ENCODE measurements at regions not wholly inside any gene's neighbourhood (a gene's known extent, or its start where the extent isn't known, plus 50 kb on each side); places are given as distances from the start of the nearest gene placed in this dataset.
"Not testable (repeated sequence)": the region's sequence is repeated elsewhere in the genome, so short reads cannot be mapped to it uniquely, and the experiment has no call there.

- Histone ChIP-seq H3F3A (ENCODE audit: insufficient read depth) (no peaks in the 10 kb centered on the region), H3K36me3 (ENCODE audit: low read depth) (no peaks in the 10 kb centered on the region), H3K79me2 (ENCODE audit: insufficient read depth) (no peaks in the 10 kb centered on the region), H3K4me3 (no peak overlapping the region), H3K27ac (no peak overlapping the region), H3K4me2 (ENCODE audit: unreplicated experiment) (no peak overlapping the region), H3K9ac (no peak overlapping the region), H3K4me1 (ENCODE audit: insufficient read depth) (no peaks in the 10 kb centered on the region), H3K9me2 (ENCODE audit: insufficient read depth) (no peaks in the 10 kb centered on the region), H2AFZ (peak overlapping the region; percentile 10; the same call in 1 of the 2 replicates), H3K9me3 (ENCODE audit: low read depth) (no peaks in the 10 kb centered on the region), H4K20me1 (ENCODE audit: insufficient read depth) (no peaks in the 10 kb centered on the region), H3K27me3 (replicated peaks; ENCODE audit: insufficient read depth) (no peaks in the 10 kb centered on the region)
- TF ChIP-seq EZH2 (IDR thresholded peaks at IDR 0.05; ENCODE audit: insufficient read depth, poor library complexity, severe bottlenecking) = no peak
- TF ChIP-seq EZH2phosphoT487 (IDR thresholded peaks at IDR 0.05; ENCODE audit: insufficient read depth, low read depth) = no peak
- WGBS, 2 experiments (ENCODE audit: low coverage in 1 of 2, low lambda C conversion rate in 2 of 2, missing lambda C conversion rate in 2 of 2) = 91 to 93% methylated on average over 4 of the region's 4 CpGs
- DNase-seq = peak; percentile 5
- in situ Hi-C loops (cut with MboI) = no loop called here
Observed at GRCh38 chr6:80594461-80594860, 488.0 kb downstream of the BCKDHB start.

GRCh38 chr6:80592436-80592835 is 486.0 kb downstream of the BCKDHB start:
- H3K9ac ChIP-seq = no peak overlapping the region
- WGBS, 2 experiments (ENCODE audit: low coverage in 1 of 2, low lambda C conversion rate in 2 of 2, missing lambda C conversion rate in 2 of 2) = 54 to 55% methylated on average over 2 of the region's 2 CpGs
- no peaks in the 10 kb centered on the region for H3F3A ChIP-seq (ENCODE audit: insufficient read depth)
- H3K27me3 ChIP-seq (replicated peaks; ENCODE audit: insufficient read depth) = no peaks in the 10 kb centered on the region
- no peaks in the 10 kb centered on the region for H3K36me3 ChIP-seq (ENCODE audit: low read depth)
- H3K9me3 ChIP-seq (ENCODE audit: low read depth) = no peaks in the 10 kb centered on the region
- no peaks in the 10 kb centered on the region for H3K79me2 ChIP-seq (ENCODE audit: insufficient read depth)
- H3K9me2 ChIP-seq (ENCODE audit: insufficient read depth) = no peaks in the 10 kb centered on the region
- H2AFZ ChIP-seq = no peak overlapping the region
- H3K27ac ChIP-seq = no peak overlapping the region
- no peaks in the 10 kb centered on the region for H3K4me1 ChIP-seq (ENCODE audit: insufficient read depth)
- H4K20me1 ChIP-seq (ENCODE audit: insufficient read depth) = no peaks in the 10 kb centered on the region
- TF ChIP-seq EZH2 (IDR thresholded peaks at IDR 0.05; ENCODE audit: insufficient read depth, poor library complexity, severe bottlenecking) = no peak
- no peak for TF ChIP-seq EZH2phosphoT487 (IDR thresholded peaks at IDR 0.05; ENCODE audit: insufficient read depth, low read depth)
- no peak for DNase-seq
- in situ Hi-C loops (cut with MboI) = no loop called here
- no peak overlapping the region for H3K4me3 ChIP-seq
- H3K4me2 ChIP-seq (ENCODE audit: unreplicated experiment) = no peak overlapping the region

GRCh38 chr6:80586242-80586641 is 479.8 kb downstream of the BCKDHB start:
- in situ Hi-C loops (cut with MboI) = no loop called here
- Histone ChIP-seq H3F3A (ENCODE audit: insufficient read depth) (no peaks in the 10 kb centered on the region), H3K4me2 (ENCODE audit: unreplicated experiment) (no peak overlapping the region), H3K79me2 (ENCODE audit: insufficient read depth) (no peaks in the 10 kb centered on the region), H3K27ac (no peak overlapping the region), H3K27me3 (replicated peaks; ENCODE audit: insufficient read depth) (no peaks in the 10 kb centered on the region), H3K36me3 (ENCODE audit: low read depth) (no peaks in the 10 kb centered on the region), H2AFZ (no peak overlapping the region), H3K4me3 (no peak overlapping the region), H3K4me1 (ENCODE audit: insufficient read depth) (no peaks in the 10 kb centered on the region), H3K9me2 (ENCODE audit: insufficient read depth) (no peaks in the 10 kb centered on the region), H3K9ac (no peak overlapping the region), H4K20me1 (ENCODE audit: insufficient read depth) (no peaks in the 10 kb centered on the region), H3K9me3 (ENCODE audit: low read depth) (no peaks in the 10 kb centered on the region)
- no peak for DNase-seq
- TF ChIP-seq EZH2 (IDR thresholded peaks at IDR 0.05; ENCODE audit: insufficient read depth, poor library complexity, severe bottlenecking) = no peak
- TF ChIP-seq EZH2phosphoT487 (IDR thresholded peaks at IDR 0.05; ENCODE audit: insufficient read depth, low read depth) = no peak

GRCh38 chr6:80579391-80580023 is 473.0 kb downstream of the BCKDHB start:
- no peak overlapping the region for H3K4me3 ChIP-seq

GRCh38 chr6:80573320-80573719 is 466.8 kb downstream of the BCKDHB start:
- H3K9me2 ChIP-seq (ENCODE audit: insufficient read depth); H4K20me1 ChIP-seq (ENCODE audit: insufficient read depth); H3K79me2 ChIP-seq (ENCODE audit: insufficient read depth); in situ Hi-C loops (cut with MboI); H3K9ac ChIP-seq; H3K36me3 ChIP-seq (ENCODE audit: low read depth); H2AFZ ChIP-seq; H3K27ac ChIP-seq; H3K4me3 ChIP-seq; H3F3A ChIP-seq (ENCODE audit: insufficient read depth); H3K27me3 ChIP-seq (replicated peaks; ENCODE audit: insufficient read depth); DNase-seq; H3K9me3 ChIP-seq (ENCODE audit: low read depth); H3K4me2 ChIP-seq (ENCODE audit: unreplicated experiment); H3K4me1 ChIP-seq (ENCODE audit: insufficient read depth): not testable (repeated sequence)
- 67 to 70% methylated on average over 6 to 15 of the region's 15 CpGs for WGBS, 2 experiments (ENCODE audit: low coverage in 1 of 2, low lambda C conversion rate in 2 of 2, missing lambda C conversion rate in 2 of 2)

More at GRCh38 chr6:80579391-80580023, 473.0 kb downstream of the BCKDHB start:
- Histone ChIP-seq H4K20me1 (ENCODE audit: insufficient read depth) (no peaks in the 10 kb centered on the region), H3K27me3 (replicated peaks; ENCODE audit: insufficient read depth) (no peaks in the 10 kb centered on the region), H3K9me2 (ENCODE audit: insufficient read depth) (no peaks in the 10 kb centered on the region), H3K9ac (no peak overlapping the region), H3K27ac (no peak overlapping the region), H3K4me1 (ENCODE audit: insufficient read depth) (no peaks in the 10 kb centered on the region), H3K4me2 (ENCODE audit: unreplicated experiment) (no peak overlapping the region), H3K79me2 (ENCODE audit: insufficient read depth) (no peaks in the 10 kb centered on the region), H3F3A (ENCODE audit: insufficient read depth) (no peaks in the 10 kb centered on the region), H2AFZ (no peak overlapping the region), H3K36me3 (ENCODE audit: low read depth) (no peaks in the 10 kb centered on the region), H3K9me3 (ENCODE audit: low read depth) (no peaks in the 10 kb centered on the region)
- WGBS, 2 experiments (ENCODE audit: low coverage in 1 of 2, low lambda C conversion rate in 2 of 2, missing lambda C conversion rate in 2 of 2) = 94% methylated on average over 2 of the region's 2 CpGs
- no peak for DNase-seq
- TF ChIP-seq EZH2 (IDR thresholded peaks at IDR 0.05; ENCODE audit: insufficient read depth, poor library complexity, severe bottlenecking) (no peak), EZH2phosphoT487 (IDR thresholded peaks at IDR 0.05; ENCODE audit: insufficient read depth, low read depth) (no peak)
- in situ Hi-C loops (cut with MboI) = no loop called here

Data from GM23248 (cell line).